HEK293 (cell line): ENCODE measurements at regions not wholly inside any gene's neighbourhood (a gene's known extent, or its start where the extent isn't known, plus 50 kb on each side); places are given as distances from the start of the nearest gene placed in this dataset.
"Not testable (repeated sequence)": the region's sequence is repeated elsewhere in the genome, so short reads cannot be mapped to it uniquely, and the experiment has no call there.

ENCODE experiments used
- BCL11A ChIP-seq: fragments of 450-650 bp; formaldehyde crosslinking; IDR thresholded peaks from 2 replicates; pipeline ENCODE4 v1.5.1; 2016; ENCODE audit warnings: low read depth, missing biosample characterization, missing genetic modification characterization
- CTCF ChIP-seq: fragments of 450-650 bp; formaldehyde crosslinking; IDR thresholded peaks from 2 replicates; pipeline ENCODE4 v1.5.1; 2016; ENCODE audit warnings: missing biosample characterization, missing genetic modification characterization
- ZBTB26 ChIP-seq: fragments of 450-650 bp; formaldehyde crosslinking; optimal IDR thresholded peaks from 2 replicates; pipeline ENCODE3; 2016; ENCODE audit warnings: missing biosample characterization, mild to moderate bottlenecking, missing genetic modification characterization
- ZNF138 ChIP-seq: fragments of 450-650 bp; formaldehyde crosslinking; IDR thresholded peaks from 2 replicates; pipeline ENCODE4 v1.5.1; 2016; ENCODE audit warnings: missing biosample characterization, missing genetic modification characterization, borderline replicate concordance
- ZNF274 ChIP-seq, 2 experiments: fragments of 200-500 bp in 1 of 2; fragments of 450-650 bp in 1 of 2; sonication (Bioruptor generic) in 1 of 2; formaldehyde crosslinking in 1 of 2; IDR thresholded peaks; 2 replicates each; pipeline versions ENCODE4 v1.5.1 to v1.6.1; 2014 to 2016; ENCODE audit warnings: borderline replicate concordance in 1 of 2, inconsistent platforms in 1 of 2, low read length in 1 of 2, missing biosample characterization in 1 of 2, missing genetic modification characterization in 1 of 2
- ZNF280D ChIP-seq: fragments of 450-650 bp; formaldehyde crosslinking; IDR thresholded peaks from 2 replicates; pipeline ENCODE4 v1.5.1; 2016; ENCODE audit warnings: missing biosample characterization, missing genetic modification characterization
- ZNF549 ChIP-seq: fragments of 450-650 bp; IDR thresholded peaks from 2 replicates; pipeline ENCODE4 v1.5.1; 2018; ENCODE audit warnings: missing biosample characterization, missing genetic modification characterization, mild to moderate bottlenecking, inconsistent platforms, moderate library complexity
- ZNF777 ChIP-seq: fragments of 450-650 bp; formaldehyde crosslinking; IDR thresholded peaks from 2 replicates; pipeline ENCODE4 v1.5.1; 2017; ENCODE audit warnings: missing biosample characterization, missing genetic modification characterization, borderline replicate concordance
- ZNF791 ChIP-seq: fragments of 450-650 bp; formaldehyde crosslinking; IDR thresholded peaks from 2 replicates; pipeline ENCODE4 v1.5.1; 2016; ENCODE audit warnings: missing biosample characterization, missing genetic modification characterization

- not testable (repeated sequence) for TF ChIP-seq CTCF (tag by site-specific recombination); ZNF777 (tag by site-specific recombination); ZNF280D; ZNF791; ZNF274 (IDR thresholded peaks at IDR 0.05; ENCODE audit: low read length); ZNF274 (tag by site-specific recombination; IDR thresholded peaks at IDR 0.05; ENCODE audit: borderline replicate concordance); ZBTB26 (tag by site-specific recombination); ZNF138 (tag by site-specific recombination); ZNF549; BCL11A (tag by site-specific recombination)
Measured at GRCh38 chr4:54597678-54598077, 60.1 kb upstream of the KIT start.
